Stimulated activated effector memory CD8-positive, alpha-beta T cell treated with anti-CD3 and anti-CD28 coated beads, Interleukin-12 subunit alpha, Interleukin-12 subunit beta, amount 100 ng/mL, for 72 hours (primary cell): ENCODE measurements at regions not wholly inside any gene's neighbourhood (a gene's known extent, or its start where the extent isn't known, plus 50 kb on each side); places are given as distances from the start of the nearest gene placed in this dataset.
"Not testable (repeated sequence)": the region's sequence is repeated elsewhere in the genome, so short reads cannot be mapped to it uniquely, and the experiment has no call there.

Experiments
- ATAC-seq: fragments of 150-1000 bp; cut with Tn5 transposase; 2 replicates; pipeline ENCODE4 v1.10.0; 2021
- DNase-seq, 2 donors: peaks; one replicate each; pipeline ENCODE4 v3.0.0; 2021 to 2022; ENCODE audit warnings: low spot score in 2 of 2
- H3K27ac Mint-ChIP-seq: one replicate; pipeline ENCODE4 v1.8.0; 2022; ENCODE audit warnings: mild to moderate bottlenecking, mixed read lengths
- H3K36me3 Mint-ChIP-seq: one replicate; pipeline ENCODE4 v1.8.0; 2022; ENCODE audit warnings: mild to moderate bottlenecking, mixed read lengths
- H3K4me1 Mint-ChIP-seq: one replicate; pipeline ENCODE4 v1.8.0; 2022; ENCODE audit warnings: mixed read lengths
- H3K4me3 Mint-ChIP-seq: one replicate; pipeline ENCODE4 v1.8.0; 2022; ENCODE audit warnings: mild to moderate bottlenecking, mixed read lengths
- H3K9me3 Mint-ChIP-seq: one replicate; pipeline ENCODE4 v1.8.0; 2022; ENCODE audit warnings: mixed read lengths

DNA sequence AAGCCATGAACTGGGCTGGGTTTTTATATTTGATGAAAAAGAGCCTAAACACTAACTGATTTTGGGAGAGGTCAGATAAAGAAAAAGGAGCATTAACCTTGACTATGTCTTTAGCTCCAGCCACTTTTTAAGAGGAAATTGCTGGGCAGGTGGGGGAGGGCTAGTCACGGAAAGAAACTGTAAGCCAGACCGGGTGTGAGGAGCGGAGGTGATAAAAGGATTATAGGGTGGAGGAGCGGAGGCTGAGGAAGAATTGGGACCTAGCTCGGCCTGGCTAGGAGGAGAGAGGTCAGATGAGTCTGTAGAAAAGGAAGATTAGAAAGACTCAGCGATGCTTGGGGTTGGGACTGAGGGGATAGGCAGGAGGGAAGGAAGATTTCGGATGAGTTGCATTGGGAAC is 117.5 kb upstream of the INTU start:
- H3K9me3 Mint-ChIP-seq, H3K36me3 Mint-ChIP-seq, H3K27ac Mint-ChIP-seq, H3K4me1 Mint-ChIP-seq, H3K4me3 Mint-ChIP-seq, ATAC-seq, DNase-seq: not testable (repeated sequence)

DNA sequence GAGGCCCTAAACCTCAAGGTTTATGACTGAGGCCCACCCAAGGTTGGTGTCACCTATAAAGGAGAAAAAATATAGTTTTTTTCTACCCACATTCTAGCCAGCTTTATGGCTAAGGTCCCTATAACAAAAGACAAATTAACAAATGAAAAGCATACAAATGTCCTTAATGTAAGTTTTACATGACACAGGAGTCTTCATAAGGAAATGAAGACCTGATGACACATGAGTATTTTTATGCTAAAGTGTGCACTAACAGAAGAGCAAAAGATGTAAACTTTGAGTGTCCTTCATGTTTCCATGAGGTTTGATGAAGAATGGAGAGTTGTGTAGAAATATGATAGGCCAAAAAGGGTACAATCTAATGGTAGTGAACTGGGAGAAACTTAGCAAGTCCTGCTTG is 114.7 kb upstream of the INTU start:
- Mint-ChIP-seq H3K4me1 (no peaks in the 10 kb centered on the region), H3K36me3 (no peaks in the 10 kb centered on the region), H3K27ac (no peak overlapping the region), H3K4me3 (no peak overlapping the region), H3K9me3 (peaks cover 10% of the 10 kb centered on the region)
- DNase-seq: no peak
- ATAC-seq: no peak

DNA sequence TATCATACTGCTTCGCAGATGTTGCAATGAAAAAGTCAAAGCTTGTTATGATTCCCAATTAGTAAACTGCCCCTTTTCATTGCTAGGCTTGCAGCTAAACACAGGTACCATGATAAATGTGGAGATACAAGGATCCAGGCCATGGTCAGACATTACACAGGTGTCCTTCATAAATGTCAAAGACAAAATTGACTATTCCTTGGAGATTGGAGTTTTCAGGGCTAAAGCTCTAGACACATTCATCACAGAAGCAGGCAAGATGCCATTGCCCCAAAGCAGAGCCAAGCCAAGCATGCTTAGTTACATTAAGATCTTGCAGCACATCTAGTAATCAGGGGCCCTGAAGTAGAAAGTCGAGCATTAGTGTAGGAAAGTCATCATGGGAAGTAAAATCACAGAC is 111.3 kb upstream of the INTU start:
- ATAC-seq (no peak), DNase-seq (no peak)
- Mint-ChIP-seq H3K27ac (no peak overlapping the region), H3K9me3 (peaks cover 2% of the 10 kb centered on the region), H3K4me3 (no peak overlapping the region), H3K36me3 (no peaks in the 10 kb centered on the region), H3K4me1 (no peaks in the 10 kb centered on the region)

DNA sequence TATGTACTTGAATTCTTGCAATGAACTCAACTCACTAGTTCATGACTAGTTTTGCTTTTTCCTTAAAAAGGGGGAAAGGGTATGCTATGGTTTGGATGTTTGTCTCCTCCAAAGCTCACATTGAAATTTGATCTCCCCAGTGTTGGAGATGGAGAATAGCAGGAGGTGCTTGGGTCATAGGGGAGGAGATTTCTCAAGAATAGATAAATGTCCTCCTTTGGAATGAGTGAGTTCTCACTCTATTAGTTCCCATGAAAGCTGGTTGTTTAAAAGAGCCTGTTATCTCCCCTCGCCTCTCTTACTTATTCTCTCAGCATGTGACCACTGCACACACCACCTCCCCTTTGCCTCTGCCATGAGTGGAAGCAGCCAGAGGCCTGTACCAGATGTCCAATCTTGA is 109.4 kb upstream of the INTU start:
- no peaks in the 10 kb centered on the region for H3K36me3 Mint-ChIP-seq
- H3K4me1 Mint-ChIP-seq: no peaks in the 10 kb centered on the region
- H3K4me3 Mint-ChIP-seq: no peak overlapping the region
- ATAC-seq (no peak), DNase-seq (no peak)
- no peaks in the 10 kb centered on the region for H3K9me3 Mint-ChIP-seq
- no peak overlapping the region for H3K27ac Mint-ChIP-seq

DNA sequence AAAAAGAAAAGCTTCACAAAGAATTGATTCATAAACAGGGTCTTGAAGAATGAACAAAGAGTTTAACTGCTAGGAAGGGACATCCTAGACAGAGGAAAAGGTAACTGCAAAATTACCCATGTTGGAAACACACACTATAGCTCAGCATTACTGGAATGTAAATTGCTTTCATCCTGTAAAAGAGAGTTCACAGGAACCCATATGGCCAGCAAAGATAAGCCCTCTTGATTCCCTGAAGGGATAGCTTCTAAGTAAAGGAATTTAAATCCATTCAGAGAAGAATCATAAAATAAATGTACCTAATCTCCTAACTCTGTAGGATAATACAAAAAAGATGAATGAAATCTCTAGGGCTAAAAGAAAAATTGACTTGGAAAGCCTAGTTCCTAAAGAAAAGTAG is 107.1 kb upstream of the INTU start:
- ATAC-seq (no peak), DNase-seq (no peak)
- Mint-ChIP-seq H3K4me3 (no peak overlapping the region), H3K4me1 (no peaks in the 10 kb centered on the region), H3K9me3 (peaks cover 3% of the 10 kb centered on the region), H3K27ac (no peak overlapping the region), H3K36me3 (no peaks in the 10 kb centered on the region)

DNA sequence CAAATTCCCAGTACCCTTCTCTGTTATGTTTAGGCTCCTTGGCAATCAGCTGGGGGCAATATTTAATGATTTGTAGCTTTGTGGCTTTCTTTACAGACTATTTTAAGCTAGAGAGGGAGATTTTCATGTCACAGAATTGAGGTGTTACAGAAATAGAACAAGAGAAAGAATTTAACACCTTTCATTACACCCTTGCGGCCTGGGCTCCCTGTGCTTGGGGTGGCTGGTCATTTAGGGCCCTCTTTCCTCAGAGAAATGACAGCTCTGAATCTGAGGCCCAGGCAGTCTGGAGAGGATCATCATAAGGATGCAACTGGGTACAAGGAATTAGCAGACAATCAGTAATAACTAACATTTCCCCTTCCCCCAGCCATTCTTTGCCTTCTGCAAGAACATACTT is 104.5 kb upstream of the INTU start:
- H3K4me1 Mint-ChIP-seq: no peaks in the 10 kb centered on the region
- DNase-seq (no peak), ATAC-seq (no peak)
- no peak overlapping the region for H3K27ac Mint-ChIP-seq
- H3K4me3 Mint-ChIP-seq: no peak overlapping the region
- H3K9me3 Mint-ChIP-seq: peaks cover 3% of the 10 kb centered on the region
- H3K36me3 Mint-ChIP-seq: no peaks in the 10 kb centered on the region

DNA sequence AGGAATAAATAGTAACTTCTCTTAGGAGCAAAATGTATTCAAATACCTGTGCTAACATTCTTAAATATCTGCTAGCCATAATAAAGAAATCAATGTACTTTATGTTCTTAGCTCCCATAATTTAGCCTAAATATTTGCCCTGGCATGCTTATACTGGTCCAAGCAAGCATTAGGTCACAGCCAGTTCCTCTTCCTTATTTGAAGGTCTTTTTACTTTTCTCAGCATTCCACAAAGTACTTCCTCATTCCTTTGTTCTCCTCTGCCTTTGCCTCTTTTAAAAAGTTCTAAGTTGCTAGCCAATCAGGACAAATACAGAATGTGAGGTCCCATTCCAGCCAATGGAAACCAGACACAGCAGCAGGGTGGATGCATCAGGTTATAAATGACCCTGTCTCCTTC is 102.9 kb upstream of the INTU start:
- not testable (repeated sequence) for DNase-seq, H3K9me3 Mint-ChIP-seq, H3K4me3 Mint-ChIP-seq, H3K4me1 Mint-ChIP-seq, H3K27ac Mint-ChIP-seq, H3K36me3 Mint-ChIP-seq, ATAC-seq

DNA sequence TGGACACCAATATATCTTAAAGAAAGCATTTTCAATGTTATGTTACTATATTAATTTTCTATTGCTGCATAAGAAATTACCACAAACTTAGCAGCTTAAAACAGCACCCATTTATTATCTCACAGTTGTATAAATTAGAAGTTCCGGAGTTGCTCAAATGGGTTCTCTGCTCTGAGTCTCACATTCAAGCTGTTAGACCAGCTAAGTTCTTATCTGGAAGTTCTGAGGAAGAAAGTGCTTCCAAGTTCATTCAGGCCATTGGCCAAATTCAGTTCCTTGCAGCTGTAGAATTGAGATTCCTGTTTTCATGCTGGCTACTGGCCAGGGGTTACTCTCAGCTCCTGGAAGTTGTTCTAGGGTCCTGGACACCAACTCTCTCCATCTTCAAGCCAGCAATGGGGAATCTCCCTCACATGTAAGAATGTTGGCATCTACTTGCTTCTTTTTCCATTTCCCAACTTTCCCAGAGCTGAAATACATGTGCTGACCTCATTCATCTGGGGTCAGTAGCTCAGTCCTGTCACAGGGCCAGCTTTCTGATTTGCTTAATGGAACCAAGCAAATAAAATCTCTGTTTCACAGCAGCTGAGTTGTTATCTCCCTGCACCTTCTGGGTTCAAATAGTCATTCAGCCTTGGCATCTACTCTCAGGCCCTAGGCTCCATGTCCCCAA is 99.6 kb upstream of the INTU start:
- Mint-ChIP-seq H3K9me3 (peaks cover 3% of the 10 kb centered on the region), H3K36me3 (no peaks in the 10 kb centered on the region), H3K4me1 (no peaks in the 10 kb centered on the region), H3K27ac (no peak overlapping the region), H3K4me3 (no peak overlapping the region)
- DNase-seq (no peak), ATAC-seq (no peak)

DNA sequence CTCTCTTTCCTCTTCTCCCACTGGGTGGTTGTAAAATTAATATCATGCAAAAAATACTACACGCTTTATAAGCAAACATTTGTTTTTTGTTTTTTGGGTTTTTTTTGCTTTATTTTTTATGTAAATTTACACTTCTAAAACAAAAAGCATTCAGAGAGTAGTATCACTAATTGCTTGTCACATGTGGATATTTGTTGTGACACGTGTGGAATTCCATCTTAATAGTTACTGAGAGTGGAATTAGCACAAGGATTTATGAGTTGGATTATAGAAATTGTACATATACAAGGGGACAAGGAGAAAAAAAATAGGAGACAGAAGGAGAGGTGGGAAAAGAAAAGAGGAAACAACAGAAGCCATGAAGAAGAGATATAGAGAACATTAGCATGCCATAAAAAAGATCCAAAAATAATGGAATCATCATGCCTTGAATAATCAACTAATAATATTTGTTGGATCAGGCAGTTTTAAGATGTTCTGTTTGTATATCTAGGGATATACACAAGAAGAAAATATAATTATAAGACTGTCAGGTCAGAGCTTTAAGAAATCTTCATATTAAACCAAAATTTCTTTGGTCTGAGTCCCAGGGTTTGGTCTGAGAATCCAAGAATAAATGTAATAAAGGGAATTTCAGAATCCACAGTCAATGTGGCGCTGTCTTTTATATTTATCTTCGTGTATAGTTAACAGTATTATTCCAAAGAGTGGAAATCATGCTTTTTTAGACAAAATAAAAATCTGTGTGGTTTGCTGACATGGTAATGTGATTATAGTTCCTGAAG is 98.5 kb upstream of the INTU start:
- no peaks in the 10 kb centered on the region for H3K4me1 Mint-ChIP-seq
- no peaks in the 10 kb centered on the region for H3K36me3 Mint-ChIP-seq
- H3K9me3 Mint-ChIP-seq: peaks cover 3% of the 10 kb centered on the region
- ATAC-seq (no peak), DNase-seq (no peak)
- no peak overlapping the region for H3K27ac Mint-ChIP-seq
- H3K4me3 Mint-ChIP-seq: no peak overlapping the region

DNA sequence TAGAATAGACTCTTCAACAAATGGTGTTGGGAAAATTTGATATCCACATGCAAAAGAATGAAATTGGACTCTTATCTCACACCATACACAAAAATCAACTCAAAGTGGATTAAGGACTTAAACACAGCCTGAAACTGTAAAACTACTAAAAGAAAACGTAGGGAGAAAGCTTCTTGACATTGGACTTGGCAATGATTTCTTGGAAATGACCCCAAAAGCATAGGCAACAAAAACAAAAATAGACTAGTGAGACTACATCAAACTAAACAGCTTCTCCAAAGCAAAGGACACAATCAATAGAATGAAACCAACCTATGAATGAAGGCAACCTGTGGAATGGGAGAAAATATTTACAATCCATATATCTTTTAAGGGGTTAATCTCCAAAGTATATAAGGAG is 94.7 kb upstream of the INTU start:
- no peak overlapping the region for H3K27ac Mint-ChIP-seq
- ATAC-seq: no peak
- H3K36me3 Mint-ChIP-seq: no peaks in the 10 kb centered on the region
- no peak for DNase-seq
- no peak overlapping the region for H3K4me3 Mint-ChIP-seq
- no peaks in the 10 kb centered on the region for H3K4me1 Mint-ChIP-seq
- no peaks in the 10 kb centered on the region for H3K9me3 Mint-ChIP-seq

DNA sequence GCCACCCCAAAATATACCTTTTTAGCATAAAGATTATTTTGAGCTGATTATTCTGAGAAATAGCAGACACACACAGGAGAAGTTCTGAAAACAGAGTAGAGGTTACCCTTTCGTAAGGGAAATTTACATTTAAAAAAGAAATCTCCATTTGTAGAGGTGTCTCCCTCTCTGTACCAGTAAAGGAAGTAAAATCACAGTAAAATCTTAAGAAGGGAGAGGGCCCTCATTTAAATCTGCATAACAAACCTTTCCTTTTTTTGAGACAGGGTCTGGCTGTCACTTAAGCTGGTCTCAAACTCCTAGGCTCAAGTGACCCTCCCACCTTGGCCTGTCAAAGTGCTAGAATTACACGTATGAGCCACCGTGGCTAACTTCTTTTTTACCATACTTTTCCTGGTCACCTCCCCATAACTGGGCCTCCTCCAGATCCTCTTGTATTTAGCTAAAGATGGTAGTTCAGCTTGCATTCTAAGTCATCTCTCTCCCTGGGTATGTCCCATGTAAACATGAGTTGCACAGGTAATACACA is 92.2 kb upstream of the INTU start:
- no peaks in the 10 kb centered on the region for H3K4me1 Mint-ChIP-seq
- ATAC-seq (no peak), DNase-seq (no peak)
- no peaks in the 10 kb centered on the region for H3K36me3 Mint-ChIP-seq
- no peaks in the 10 kb centered on the region for H3K9me3 Mint-ChIP-seq
- no peak overlapping the region for H3K4me3 Mint-ChIP-seq
- H3K27ac Mint-ChIP-seq: no peak overlapping the region

DNA sequence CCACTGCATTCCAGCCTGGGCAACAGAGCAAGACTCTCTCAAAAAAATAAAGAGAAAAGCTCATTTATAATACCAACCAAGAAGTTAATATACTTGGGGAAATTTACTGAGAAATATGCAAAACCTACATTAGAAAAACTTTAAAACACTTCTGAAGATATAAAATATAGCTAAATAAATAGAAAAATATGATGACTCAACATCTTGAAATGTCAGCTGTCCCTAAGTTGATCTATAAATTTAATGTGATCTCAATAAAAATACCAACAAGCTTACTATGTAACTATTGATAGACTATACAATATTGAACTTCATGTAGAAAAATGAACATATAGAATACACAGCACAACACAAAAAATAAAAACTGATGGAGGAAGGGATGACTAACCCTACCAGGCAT is 87.5 kb upstream of the INTU start:
- H3K36me3 Mint-ChIP-seq: no peaks in the 10 kb centered on the region

DNA sequence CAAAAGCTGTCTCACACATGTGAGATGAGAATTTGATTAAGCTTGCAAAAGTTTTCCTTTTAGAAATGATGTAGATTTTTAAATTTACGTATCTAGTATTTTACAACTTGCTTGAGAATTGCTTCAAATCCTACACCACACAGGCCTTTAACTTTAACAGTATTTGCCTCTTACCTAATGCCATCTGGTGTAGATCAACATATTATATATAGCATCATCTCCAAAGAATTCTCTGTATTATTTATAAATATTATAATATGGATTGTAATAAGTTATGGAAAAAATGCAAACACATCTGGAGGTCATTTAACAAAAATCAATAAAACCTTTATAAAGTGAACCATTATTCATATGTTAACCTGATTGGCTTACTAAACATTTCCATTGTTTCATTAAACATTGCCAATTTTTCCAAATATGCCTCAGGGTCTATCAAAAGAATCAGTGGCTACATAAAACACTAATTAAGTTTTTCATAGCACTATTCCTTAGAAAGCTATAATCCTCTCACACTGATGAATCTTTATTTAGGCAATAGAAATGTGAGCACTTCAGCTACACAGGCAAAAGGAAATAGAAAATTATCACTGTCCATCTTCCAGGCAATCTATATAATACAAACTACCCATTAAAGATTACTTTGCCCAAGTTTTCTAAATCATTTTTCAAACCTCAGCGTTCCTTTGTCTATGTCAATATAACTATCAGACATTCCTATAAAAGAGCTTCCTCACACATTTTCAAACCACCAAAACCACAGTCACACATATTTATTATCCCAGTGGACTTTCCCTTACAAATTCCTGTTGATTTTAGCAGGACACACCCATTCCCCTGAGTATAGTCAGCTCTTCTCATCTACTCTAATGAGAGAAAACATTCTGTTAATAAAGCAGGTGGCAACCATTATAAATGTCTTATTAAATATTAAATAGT is 83.5 kb upstream of the INTU start:
- no peak overlapping the region for H3K4me3 Mint-ChIP-seq
- H3K27ac Mint-ChIP-seq: no peak overlapping the region
- no peaks in the 10 kb centered on the region for H3K9me3 Mint-ChIP-seq
- H3K36me3 Mint-ChIP-seq: no peaks in the 10 kb centered on the region
- DNase-seq (no peak), ATAC-seq (no peak)
- H3K4me1 Mint-ChIP-seq: no peaks in the 10 kb centered on the region

More for the DNA sequence above, 87.5 kb upstream of the INTU start:
- no peak for DNase-seq
- Mint-ChIP-seq H3K9me3 (no peaks in the 10 kb centered on the region), H3K27ac (no peak overlapping the region), H3K4me1 (no peaks in the 10 kb centered on the region), H3K4me3 (no peak overlapping the region)
- ATAC-seq: no peak

DNA sequence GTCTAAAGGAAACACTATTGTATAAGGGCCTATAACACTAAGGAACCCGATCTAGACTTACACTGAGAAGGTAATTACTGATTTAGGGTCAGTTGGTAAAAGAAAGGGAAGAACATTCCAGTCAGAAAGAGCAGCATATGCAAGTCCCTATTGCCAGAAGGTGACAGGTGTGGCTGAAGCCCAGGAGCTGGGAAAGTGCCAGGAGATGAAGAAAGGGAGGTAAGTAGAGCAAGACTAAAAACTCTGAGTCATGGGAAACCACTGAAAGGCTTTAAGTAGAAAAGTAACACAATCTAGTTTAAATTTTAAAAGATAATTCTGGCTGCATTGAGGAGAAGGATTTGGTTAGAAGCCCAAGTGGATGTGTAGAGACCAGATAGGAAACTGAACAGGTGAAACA is 77.7 kb upstream of the INTU start:
- no peaks in the 10 kb centered on the region for H3K9me3 Mint-ChIP-seq
- no peaks in the 10 kb centered on the region for H3K4me1 Mint-ChIP-seq
- H3K27ac Mint-ChIP-seq: no peak overlapping the region
- no peak for DNase-seq
- no peak for ATAC-seq
- no peaks in the 10 kb centered on the region for H3K36me3 Mint-ChIP-seq
- H3K4me3 Mint-ChIP-seq: no peak overlapping the region

DNA sequence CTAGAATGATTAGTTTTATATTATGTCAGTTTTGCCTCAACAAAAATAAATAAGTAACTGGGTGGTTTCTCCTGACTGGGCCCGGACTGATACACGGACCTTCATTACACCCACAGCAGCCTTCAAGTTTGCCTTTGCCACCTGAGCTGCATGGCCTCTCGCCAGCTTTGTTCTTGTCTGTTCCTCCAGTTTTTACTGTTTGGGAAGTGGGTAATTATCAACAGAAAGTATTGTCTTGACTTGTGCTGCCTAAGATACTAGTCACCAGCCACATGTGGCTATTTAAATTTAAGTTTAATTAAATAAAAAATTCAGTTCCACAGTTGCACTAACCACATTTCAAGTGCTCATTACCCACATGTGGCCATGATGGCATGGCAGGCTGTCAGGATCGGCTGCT is 74.7 kb upstream of the INTU start:
- no peak overlapping the region for H3K4me3 Mint-ChIP-seq
- H3K9me3 Mint-ChIP-seq: no peaks in the 10 kb centered on the region
- H3K4me1 Mint-ChIP-seq: no peaks in the 10 kb centered on the region
- ATAC-seq (no peak), DNase-seq (no peak)
- H3K36me3 Mint-ChIP-seq: no peaks in the 10 kb centered on the region
- H3K27ac Mint-ChIP-seq: no peak overlapping the region
